CD4-positive, CD25-positive, alpha-beta regulatory T cell (primary cell): ENCODE measurements at regions not wholly inside any gene's neighbourhood (a gene's known extent, or its start where the extent isn't known, plus 50 kb on each side); places are given as distances from the start of the nearest gene placed in this dataset.

ENCODE experiments used
- ATAC-seq, 2 donors: fragments of 150-1000 bp; cut with Tn5 transposase; one replicate each; pipeline ENCODE4 v1.10.0; 2021; ENCODE audit warnings: low read depth in 2 of 2, moderate number of reproducible peaks in 2 of 2, moderate library complexity in 1 of 2
- DNase-seq, 3 donors: peaks; one replicate each; pipeline versions ENCODE4 v3.0.0 to v3.0.0-alpha.2; 2012 to 2022; ENCODE audit warnings: mixed read lengths in 1 of 3
- H3K27ac ChIP-seq: one replicate; pipeline ENCODE4 v1.7.0; 2013; ENCODE audit warnings: mild to moderate bottlenecking, low read length; ENCODE audit not compliant: insufficient read depth, poor library complexity, severe bottlenecking
- H3K27me3 ChIP-seq: one replicate; pipeline ENCODE4 v1.7.0; 2013; ENCODE audit warnings: low read length; ENCODE audit not compliant: control insufficient read depth, insufficient read depth
- H3K36me3 ChIP-seq: one replicate; pipeline ENCODE4 v1.7.0; 2013; ENCODE audit warnings: mild to moderate bottlenecking, low read length, moderate library complexity; ENCODE audit not compliant: control insufficient read depth, insufficient read depth
- H3K4me1 ChIP-seq: 2 replicates; pipeline ENCODE4 v1.7.0; 2013; ENCODE audit warnings: mild to moderate bottlenecking, low read length; ENCODE audit not compliant: insufficient read depth, control insufficient read depth, poor library complexity, severe bottlenecking
- H3K4me3 ChIP-seq: one replicate; pipeline ENCODE4 v1.7.0; 2013; ENCODE audit warnings: low read depth, mild to moderate bottlenecking, low read length, moderate library complexity
- H3K9me3 ChIP-seq, 2 experiments: 1 replicate in 1 of 2; 2 replicates in 1 of 2; pipeline ENCODE4 v1.7.0; 2013; ENCODE audit warnings: low read length in 2 of 2, mild to moderate bottlenecking in 1 of 2, moderate library complexity in 1 of 2; ENCODE audit not compliant: control insufficient read depth in 2 of 2
- H3K27ac Mint-ChIP-seq, 3 donors: one replicate each; pipeline ENCODE4 v1.8.0; 2020 to 2022; ENCODE audit warnings: mild to moderate bottlenecking in 3 of 3, mixed read lengths in 3 of 3, moderate library complexity in 2 of 3
- H3K27me3 Mint-ChIP-seq: one replicate; pipeline ENCODE4 v1.8.0; 2022; ENCODE audit warnings: mild to moderate bottlenecking, mixed read lengths
- H3K36me3 Mint-ChIP-seq: one replicate; pipeline ENCODE4 v1.8.0; 2020; ENCODE audit warnings: mixed read lengths
- H3K4me1 Mint-ChIP-seq, 4 donors: one replicate each; pipeline ENCODE4 v1.8.0; 2020 to 2022; ENCODE audit warnings: mixed read lengths in 4 of 4, mild to moderate bottlenecking in 1 of 4
- H3K4me3 Mint-ChIP-seq, 4 donors: one replicate each; pipeline ENCODE4 v1.8.0; 2020 to 2022; ENCODE audit warnings: mild to moderate bottlenecking in 4 of 4, mixed read lengths in 4 of 4, moderate library complexity in 3 of 4
- H3K9me3 Mint-ChIP-seq, 7 donors: one replicate each; pipeline ENCODE4 v1.8.0; 2020 to 2022; ENCODE audit warnings: mixed read lengths in 7 of 7, mild to moderate bottlenecking in 3 of 7, moderate library complexity in 2 of 7

DNA sequence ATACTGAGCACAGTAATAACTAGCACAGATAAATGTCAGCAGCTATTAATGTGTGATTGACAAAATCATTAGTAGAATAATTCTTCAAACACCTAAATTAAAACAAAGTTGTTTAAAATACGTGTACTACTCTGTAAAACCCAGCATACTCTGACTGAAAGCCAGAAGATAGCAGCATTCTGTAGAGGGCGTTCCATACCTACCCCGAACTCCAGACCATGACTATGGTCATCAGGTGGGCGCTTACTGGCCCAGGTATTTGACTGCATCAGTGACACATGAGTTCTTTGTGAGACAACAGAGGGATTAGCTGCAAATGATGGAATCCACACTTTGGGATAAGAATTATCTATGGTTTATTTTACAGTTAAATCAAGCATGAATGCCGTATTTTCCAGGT is 139.7 kb upstream of the POGK start:
- Mint-ChIP-seq H3K4me3 (no peak overlapping the region), H3K36me3 (no peaks in the 10 kb centered on the region), H3K9me3 (peaks cover 0 to 5% (median 0%) of the 10 kb centered on the region in 7 donors), H3K27ac (no peak overlapping the region), H3K4me1 (no peaks in the 10 kb centered on the region), H3K27me3 (peaks cover 11% of the 10 kb centered on the region)
- Histone ChIP-seq H3K4me3 (no peak overlapping the region), H3K4me1 (no peaks in the 10 kb centered on the region), H3K36me3 (no peaks in the 10 kb centered on the region), H3K9me3 (no peaks in the 10 kb centered on the region), H3K27ac (no peak overlapping the region), H3K27me3 (no peaks in the 10 kb centered on the region)
- no peak for DNase-seq
- ATAC-seq, result no peak

DNA sequence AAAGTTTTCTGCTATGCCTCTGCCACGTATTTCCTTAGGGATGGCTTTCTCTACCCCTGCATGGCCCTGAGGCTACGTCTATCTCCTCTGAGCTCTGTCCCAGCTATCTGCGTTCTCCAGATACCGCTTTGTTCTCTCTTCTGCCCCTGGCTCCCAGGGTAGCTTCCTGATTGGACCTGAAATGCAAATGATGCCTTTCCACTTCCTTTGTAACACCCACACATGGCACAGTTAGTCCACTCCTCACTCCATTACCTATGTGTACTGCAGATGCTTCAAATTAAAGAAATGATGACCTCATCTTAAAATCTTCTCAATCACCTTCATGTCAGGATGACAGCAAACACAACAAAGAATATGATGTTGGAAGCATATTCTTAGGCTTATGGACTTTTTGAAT is 138.6 kb upstream of the POGK start:
- Mint-ChIP-seq H3K36me3 (no peaks in the 10 kb centered on the region), H3K4me3 (no peak overlapping the region), H3K27me3 (peaks cover 16% of the 10 kb centered on the region), H3K27ac (no peak overlapping the region), H3K4me1 (no peaks in the 10 kb centered on the region), H3K9me3 (peaks cover 0 to 5% (median 0%) of the 10 kb centered on the region in 7 donors)
- H3K36me3 ChIP-seq, result no peaks in the 10 kb centered on the region
- no peaks in the 10 kb centered on the region for H3K27me3 ChIP-seq
- no peak overlapping the region for H3K4me3 ChIP-seq
- ATAC-seq, result no peak
- no peaks in the 10 kb centered on the region for H3K9me3 ChIP-seq
- no peak for DNase-seq
- no peak overlapping the region for H3K27ac ChIP-seq
- H3K4me1 ChIP-seq, result no peaks in the 10 kb centered on the region

DNA sequence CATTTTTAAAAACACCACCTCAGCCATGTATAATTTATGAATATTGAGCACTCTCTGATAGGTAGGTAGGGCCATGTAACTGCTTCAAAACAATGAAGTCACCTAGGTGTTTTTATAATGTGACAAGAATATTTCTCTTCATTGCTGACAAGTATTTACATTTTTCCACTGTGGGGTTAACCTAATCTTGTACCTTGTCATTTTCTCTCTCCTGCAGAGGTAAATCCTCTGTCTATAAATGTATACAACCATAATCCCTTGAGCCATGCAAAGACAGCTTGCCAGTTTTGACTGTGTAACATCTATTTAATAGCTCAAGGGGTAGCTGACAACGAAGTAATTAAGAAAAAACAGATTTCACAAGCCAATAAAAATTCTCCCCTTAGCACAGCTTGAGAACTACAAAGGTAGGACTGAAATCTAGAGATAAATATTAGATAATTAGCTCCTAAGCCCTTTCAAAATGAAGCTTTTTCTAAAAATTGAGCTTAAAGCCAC is 137.6 kb upstream of the POGK start:
- no peak overlapping the region for H3K27ac ChIP-seq
- H3K4me1 ChIP-seq, result no peaks in the 10 kb centered on the region
- H3K36me3 Mint-ChIP-seq, result no peaks in the 10 kb centered on the region
- no peak for DNase-seq
- H3K4me3 Mint-ChIP-seq, result no peak overlapping the region
- no peaks in the 10 kb centered on the region for H3K9me3 ChIP-seq
- H3K27me3 ChIP-seq, result no peaks in the 10 kb centered on the region
- H3K4me3 ChIP-seq, result no peak overlapping the region
- no peaks in the 10 kb centered on the region for H3K36me3 ChIP-seq
- no peaks in the 10 kb centered on the region for H3K4me1 Mint-ChIP-seq
- H3K27me3 Mint-ChIP-seq, result peaks cover 18% of the 10 kb centered on the region
- H3K27ac Mint-ChIP-seq, result no peak overlapping the region
- no peak for ATAC-seq
- peaks cover 0 to 5% (median 0%) of the 10 kb centered on the region in 7 donors for H3K9me3 Mint-ChIP-seq

- H3K27me3 ChIP-seq, result no peaks in the 10 kb centered on the region
- no peaks in the 10 kb centered on the region for H3K4me1 ChIP-seq
- no peak overlapping the region for H3K27ac ChIP-seq
- H3K4me3 ChIP-seq, result no peak overlapping the region
- Mint-ChIP-seq H3K4me3 (no peak overlapping the region), H3K27ac (no peak overlapping the region), H3K9me3 (peaks cover 0 to 6% (median 0%) of the 10 kb centered on the region in 7 donors), H3K36me3 (no peaks in the 10 kb centered on the region), H3K4me1 (no peaks in the 10 kb centered on the region), H3K27me3 (peaks cover 18% of the 10 kb centered on the region)
- no peaks in the 10 kb centered on the region for H3K36me3 ChIP-seq
- ATAC-seq, result no peak
- H3K9me3 ChIP-seq, result no peaks in the 10 kb centered on the region
- DNase-seq, result no peak
These were observed 136.1 kb upstream of the POGK start for GRCh38 chr1:166703141-166703540.

- peaks cover 0 to 7% (median 0%) of the 10 kb centered on the region in 7 donors for H3K9me3 Mint-ChIP-seq
- DNase-seq (no peak), ATAC-seq (no peak)
- Histone ChIP-seq H3K27ac (no peak overlapping the region), H3K36me3 (no peaks in the 10 kb centered on the region), H3K9me3 (no peaks in the 10 kb centered on the region), H3K4me1 (no peaks in the 10 kb centered on the region), H3K27me3 (no peaks in the 10 kb centered on the region), H3K4me3 (no peak overlapping the region)
- no peaks in the 10 kb centered on the region for H3K4me1 Mint-ChIP-seq
- H3K4me3 Mint-ChIP-seq, result no peak overlapping the region
- peaks cover 18% of the 10 kb centered on the region for H3K27me3 Mint-ChIP-seq
- H3K36me3 Mint-ChIP-seq, result no peaks in the 10 kb centered on the region
- no peak overlapping the region for H3K27ac Mint-ChIP-seq
These were observed 135.4 kb upstream of the POGK start for GRCh38 chr1:166703726-166704462.

GRCh38 chr1:166705376-166706289 is 133.6 kb upstream of the POGK start:
- DNase-seq (no peak), ATAC-seq (no peak)
- peaks cover 0 to 8% (median 0%) of the 10 kb centered on the region in 7 donors for H3K9me3 Mint-ChIP-seq
- no peaks in the 10 kb centered on the region for H3K4me1 ChIP-seq
- peak overlapping the region in 1 of 3 donors; percentile 14 for H3K27ac Mint-ChIP-seq
- H3K27me3 Mint-ChIP-seq, result peaks cover 13% of the 10 kb centered on the region
- H3K4me1 Mint-ChIP-seq, result no peaks in the 10 kb centered on the region
- no peaks in the 10 kb centered on the region for H3K36me3 Mint-ChIP-seq
- no peak overlapping the region for H3K4me3 ChIP-seq
- no peaks in the 10 kb centered on the region for H3K36me3 ChIP-seq
- no peaks in the 10 kb centered on the region for H3K9me3 ChIP-seq
- no peak overlapping the region for H3K4me3 Mint-ChIP-seq
- no peaks in the 10 kb centered on the region for H3K27me3 ChIP-seq
- H3K27ac ChIP-seq, result no peak overlapping the region

- Mint-ChIP-seq H3K27ac (no peak overlapping the region), H3K27me3 (peaks cover 5% of the 10 kb centered on the region), H3K4me1 (no peaks in the 10 kb centered on the region), H3K4me3 (no peak overlapping the region), H3K9me3 (peaks cover 0 to 14% (median 3%) of the 10 kb centered on the region in 7 donors), H3K36me3 (no peaks in the 10 kb centered on the region)
- no peak for ATAC-seq
- no peak for DNase-seq
- H3K27ac ChIP-seq, result no peak overlapping the region
- peaks cover 0 to 6% of the 10 kb centered on the region in 2 experiments for H3K9me3 ChIP-seq
- no peaks in the 10 kb centered on the region for H3K4me1 ChIP-seq
- H3K4me3 ChIP-seq, result no peak overlapping the region
- H3K36me3 ChIP-seq, result no peaks in the 10 kb centered on the region
- H3K27me3 ChIP-seq, result no peaks in the 10 kb centered on the region
These were observed 122.7 kb upstream of the POGK start for GRCh38 chr1:166716620-166717019.
